HT1080 (cell line): ENCODE measurements at regions not wholly inside any gene's neighbourhood (a gene's known extent, or its start where the extent isn't known, plus 50 kb on each side); places are given as distances from the start of the nearest gene placed in this dataset.
A peak's percentile ranks its signal among the peaks of the same experiment; 100 is the strongest.

Source experiments
- DNase-seq: peaks from one replicate; pipeline ENCODE4 v3.0.0-alpha.2; 2015; ENCODE audit warnings: low read depth

DNA sequence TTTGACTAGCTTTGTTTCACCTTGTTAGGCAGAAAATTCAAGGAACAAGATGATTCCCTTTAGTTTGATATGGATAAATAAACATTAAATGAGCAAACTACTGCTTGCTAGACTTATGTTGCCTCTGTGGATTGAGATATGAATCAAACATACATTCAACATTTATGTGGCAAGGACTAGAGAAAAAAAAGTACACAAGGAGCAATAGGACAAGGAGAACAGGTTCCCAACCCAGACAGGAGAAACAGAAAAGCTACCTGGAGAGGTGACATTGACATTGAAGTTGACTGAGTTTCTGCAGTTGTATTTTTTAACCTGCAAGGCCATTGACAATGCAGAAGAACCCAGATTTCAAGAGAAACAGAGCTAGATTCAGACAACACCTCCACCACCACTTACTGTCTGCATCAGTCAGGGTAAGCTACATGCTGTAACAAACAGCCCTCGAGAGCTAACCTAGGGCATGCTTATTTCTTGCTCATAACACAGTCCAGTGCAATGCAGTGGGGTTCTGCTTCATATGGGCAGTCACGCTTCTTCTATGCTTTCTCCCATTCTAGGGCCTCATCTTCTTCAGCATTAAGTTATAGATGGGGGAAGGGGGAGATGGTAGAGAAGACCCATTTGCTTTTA, 180.9 kb upstream of the LYZL1 start:
- DNase-seq = no peak

- DNase-seq = no peak
Measured at GRCh38 chr10:29109707-29110571, 178.9 kb upstream of the LYZL1 start.

GRCh38 chr10:29112827-29113615, 175.8 kb upstream of the LYZL1 start:
- no peak for DNase-seq

GRCh38 chr10:29113616-29113945, 175.3 kb upstream of the LYZL1 start:
- DNase-seq = no peak

- no peak for DNase-seq
Measured at GRCh38 chr10:29114141-29114540, 174.7 kb upstream of the LYZL1 start.

DNA sequence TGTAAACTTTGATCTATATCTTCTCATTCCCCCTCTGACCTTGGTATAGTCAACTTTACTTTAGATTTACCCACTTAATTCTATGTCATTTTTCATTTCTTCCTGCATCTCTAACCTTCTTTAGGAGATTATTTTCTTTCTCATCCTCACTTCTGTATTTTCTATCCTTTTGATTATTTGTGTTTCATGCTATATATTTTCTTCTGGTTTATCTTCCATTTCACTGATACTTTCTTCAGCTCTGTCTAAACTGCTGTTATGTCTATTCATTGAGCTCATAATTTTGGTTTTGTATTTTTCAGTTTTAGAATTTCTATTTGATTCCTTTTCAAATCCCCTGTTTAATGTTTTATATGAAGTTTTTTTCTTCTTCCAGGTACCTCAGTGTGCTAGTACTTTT, 171.1 kb upstream of the LYZL1 start:
- DNase-seq = no peak

DNA sequence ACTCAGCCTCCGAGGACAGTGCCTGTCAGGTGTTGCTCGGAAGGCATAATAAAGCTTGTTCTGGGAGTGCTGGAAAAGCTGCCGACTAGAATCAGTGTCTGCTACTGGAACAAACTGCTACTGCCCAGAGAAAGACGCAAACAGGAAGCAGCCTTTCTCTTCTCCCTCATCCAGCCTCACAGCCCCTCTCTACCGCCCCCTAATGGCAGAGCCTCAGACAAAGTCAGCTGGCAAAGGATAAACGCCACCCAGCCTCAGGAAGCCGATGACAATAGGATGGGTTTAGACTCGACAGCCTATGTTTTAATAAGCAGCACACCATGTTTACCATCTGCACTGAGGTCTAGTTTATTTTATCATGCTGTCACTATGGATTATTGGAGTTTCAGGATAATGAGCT, 169.5 kb upstream of the LYZL1 start:
- peak; percentile 30 for DNase-seq

- peak; percentile 51 for DNase-seq
Measured at GRCh38 chr10:29120216-29120615, 168.7 kb upstream of the LYZL1 start.

- DNase-seq = no peak
Measured at GRCh38 chr10:29124864-29125263, 164.0 kb upstream of the LYZL1 start.

DNA sequence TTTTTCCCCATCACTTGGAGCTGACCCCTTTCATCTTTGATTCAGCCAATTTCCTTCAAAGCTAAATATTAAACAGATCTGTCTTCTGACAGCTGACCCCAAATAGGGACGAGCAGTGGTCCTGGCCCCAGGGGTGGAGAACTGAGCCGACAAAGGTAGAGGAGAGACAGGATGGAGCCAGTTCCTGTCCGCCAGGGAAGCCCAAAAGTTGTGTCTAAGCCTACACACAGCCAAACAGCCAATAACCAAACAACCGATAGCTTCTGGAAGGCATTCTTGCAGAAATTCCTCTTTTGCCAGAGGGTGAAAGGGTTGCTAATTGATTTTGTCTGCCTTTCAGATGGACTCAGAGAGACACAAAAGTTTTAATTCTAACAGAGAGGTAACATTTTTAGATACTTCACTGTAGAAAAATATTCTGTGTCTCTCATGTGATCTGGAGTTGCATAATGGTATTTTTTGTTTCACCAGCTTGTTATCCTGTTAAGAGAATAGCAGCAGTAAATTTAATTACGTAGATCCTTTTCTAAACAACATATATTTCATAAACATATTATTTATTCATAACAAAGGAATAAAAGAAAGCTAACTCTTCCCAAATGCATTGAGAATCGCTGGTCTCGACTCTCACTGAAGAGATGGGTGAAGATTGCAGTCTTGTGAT, 161.7 kb upstream of the LYZL1 start:
- no peak for DNase-seq

DNA sequence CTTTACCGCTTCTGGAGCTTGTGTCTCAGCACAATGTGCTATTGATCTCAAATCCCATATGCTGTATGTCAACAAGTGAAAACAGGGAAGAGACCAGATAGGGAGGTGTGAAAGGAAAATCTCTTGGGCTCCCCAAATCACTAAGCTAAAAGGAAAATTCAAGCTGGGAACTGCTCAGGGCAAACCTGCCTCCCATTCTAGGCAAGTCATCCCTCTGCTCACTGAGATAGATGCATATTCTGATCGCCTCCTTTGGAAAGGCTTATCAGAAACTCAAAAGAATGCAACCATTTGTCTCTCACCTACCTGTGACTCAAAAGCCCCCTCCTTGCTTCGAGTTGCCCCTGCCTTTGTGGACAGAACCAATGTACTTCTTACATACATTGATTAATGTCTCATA, 161.1 kb upstream of the LYZL1 start:
- DNase-seq = no peak

DNA sequence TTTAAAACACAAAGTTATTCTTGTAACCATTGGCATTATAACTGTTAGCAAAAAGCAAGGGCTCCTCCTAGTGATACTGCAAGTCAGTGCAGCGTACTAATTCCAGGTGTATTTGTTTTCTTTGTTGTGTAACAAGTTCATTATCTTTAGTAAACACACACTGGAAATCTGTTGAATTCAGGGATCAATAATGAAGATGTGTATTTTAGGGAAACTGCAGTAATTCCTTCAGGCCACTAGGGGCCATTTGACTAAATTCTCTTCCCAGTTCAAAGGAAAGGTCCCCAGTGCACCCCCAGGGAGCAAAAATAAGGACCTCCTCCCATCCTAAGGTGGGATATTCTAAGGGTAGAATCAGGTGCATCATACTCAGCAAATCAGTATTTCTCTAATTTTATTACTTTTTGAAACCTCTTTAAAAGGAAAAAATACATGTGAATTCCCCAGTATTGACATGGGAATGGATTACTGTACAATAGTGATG, 158.6 kb upstream of the LYZL1 start:
- no peak for DNase-seq

DNA sequence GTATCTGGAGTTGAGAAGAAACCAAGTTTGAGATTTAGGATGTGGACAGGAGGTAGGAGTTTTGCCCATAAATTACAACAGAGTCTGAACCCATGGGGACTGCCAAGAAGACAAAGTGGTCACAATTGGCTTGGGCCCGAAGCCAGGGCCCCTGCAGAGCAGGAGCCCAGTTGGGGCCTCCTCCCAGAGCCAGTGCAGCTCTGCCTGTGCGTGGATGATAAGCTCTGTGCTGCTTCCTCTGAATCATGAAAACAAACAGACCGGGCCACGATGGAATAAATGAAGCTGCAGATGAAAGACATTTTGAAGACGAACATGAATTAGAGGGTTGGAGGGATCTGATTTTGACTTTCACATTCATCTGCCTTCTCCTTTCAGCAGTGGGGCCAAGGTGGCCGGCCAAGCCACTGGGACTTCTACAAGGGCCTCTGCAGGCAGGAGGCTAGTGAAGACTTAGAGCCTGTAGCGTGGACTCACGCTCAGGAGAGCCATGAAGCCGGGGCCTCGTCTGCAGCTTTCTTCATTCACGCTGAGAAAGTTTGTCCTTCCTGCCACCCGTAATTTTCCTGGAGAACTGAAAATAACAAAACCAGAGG, 156.8 kb upstream of the LYZL1 start:
- peak; percentile 36 for DNase-seq

DNA sequence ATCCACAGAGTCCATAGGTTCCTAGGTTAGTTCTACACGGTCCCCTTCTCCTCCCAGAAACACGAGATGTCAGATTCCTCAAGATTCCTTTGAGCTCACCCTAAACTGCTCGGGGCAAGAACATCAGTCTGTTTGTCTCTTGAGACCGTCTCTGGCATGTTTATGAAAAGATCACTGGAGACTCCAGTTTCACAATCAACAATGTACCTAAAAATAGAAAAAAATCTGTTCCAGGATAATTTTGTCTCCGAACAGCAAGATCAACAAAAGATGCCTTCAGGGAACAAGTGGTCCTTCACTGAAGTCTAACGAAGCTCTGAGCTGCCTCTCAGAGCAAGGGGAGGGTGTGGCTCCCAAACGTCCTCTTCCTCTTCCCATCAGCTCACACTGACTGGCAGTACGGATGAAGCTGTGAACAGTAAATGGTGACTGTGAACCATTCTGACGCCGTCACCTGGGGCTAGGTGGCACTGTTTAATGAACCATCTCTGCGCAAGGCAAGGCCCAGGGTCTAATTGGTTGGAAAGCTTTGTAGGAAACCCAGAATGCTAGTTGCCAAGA, 156.2 kb upstream of the LYZL1 start:
- DNase-seq = no peak

GRCh38 chr10:29135337-29135736, 153.5 kb upstream of the LYZL1 start:
- DNase-seq = no peak

DNA sequence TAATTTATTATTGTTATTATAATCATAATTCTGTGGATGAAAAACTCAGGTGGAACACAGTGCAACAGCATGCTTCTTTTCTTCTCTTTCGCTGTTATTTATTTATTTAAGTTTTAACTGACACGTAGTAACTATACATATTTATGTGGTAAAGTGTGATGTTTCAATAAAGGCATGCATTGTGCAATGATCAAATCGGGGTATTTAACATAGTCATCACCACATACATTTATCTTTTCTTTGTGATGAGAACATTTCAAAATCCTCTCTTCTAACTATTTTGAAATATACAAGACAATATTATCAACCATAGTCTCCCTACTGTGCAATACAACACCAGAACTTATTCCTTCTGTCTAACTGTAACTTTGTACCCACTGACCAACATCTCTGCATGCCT, 152.5 kb upstream of the LYZL1 start:
- no peak for DNase-seq

DNA sequence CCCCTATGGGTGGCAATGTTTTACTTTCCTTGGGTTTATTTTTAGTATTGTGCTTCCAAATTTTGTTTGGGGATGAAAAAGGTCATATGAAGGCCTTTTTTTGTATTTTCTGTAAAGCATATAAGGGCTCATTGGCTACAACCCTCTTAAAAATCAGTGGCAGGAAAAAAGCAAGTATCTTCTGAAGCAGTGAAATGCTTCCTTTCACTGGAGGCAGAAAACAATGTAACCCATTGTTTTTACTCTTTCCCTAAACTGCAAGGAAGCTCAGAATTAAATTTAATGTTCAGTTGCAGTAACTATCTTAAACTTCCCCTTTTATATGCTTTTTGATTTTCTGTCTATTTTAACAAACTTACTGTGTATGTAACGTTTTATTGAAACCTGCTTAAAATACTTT, 148.7 kb upstream of the LYZL1 start:
- no peak for DNase-seq

DNA sequence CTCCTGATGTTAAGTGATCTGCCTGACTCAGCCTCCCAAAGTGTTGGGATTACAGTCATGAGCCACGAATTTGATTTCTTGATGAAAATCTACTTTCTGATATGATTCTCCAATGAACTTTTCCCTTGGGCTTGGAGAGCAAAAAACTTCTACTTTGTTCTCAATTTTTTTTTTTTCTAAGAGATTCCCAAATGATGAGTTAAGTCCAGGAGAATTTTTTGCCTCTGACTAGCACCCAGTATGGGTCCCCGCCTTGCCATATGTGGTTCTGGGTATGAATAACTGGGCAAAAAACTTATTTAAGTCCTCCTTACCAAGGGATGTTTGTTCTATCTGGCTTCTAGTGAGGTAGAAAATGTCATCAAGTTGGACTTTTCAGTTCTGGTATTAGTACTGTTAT, 147.9 kb upstream of the LYZL1 start:
- DNase-seq = peak; percentile 93

GRCh38 chr10:29141761-29142160, 147.1 kb upstream of the LYZL1 start:
- peak; percentile 18 for DNase-seq

GRCh38 chr10:29142516-29143314, 146.2 kb upstream of the LYZL1 start:
- no peak for DNase-seq
